ENCODE measurements at regions not wholly inside any gene's neighbourhood (a gene's known extent, or its start where the extent isn't known, plus 50 kb on each side); places are given as distances from the start of the nearest gene placed in this dataset.
A peak's percentile ranks its signal among the peaks of the same experiment; 100 is the strongest.

GRCh38 chr12:84807249-84807648 lies 105.3 kb downstream of the SLC6A15 start:
- Mint-ChIP-seq H3K9me3 (no peaks in the 10 kb centered on the region), H3K27ac (no peak overlapping the region), H3K4me3 (no peak overlapping the region), H3K4me1 (no peaks in the 10 kb centered on the region), H3K27me3 (no peaks in the 10 kb centered on the region), H3K36me3 (no peaks in the 10 kb centered on the region)
- no peak for DNase-seq
- no peak for ATAC-seq (replicated peaks)

- no peak for ATAC-seq (replicated peaks)
- DNase-seq: no peak
- Mint-ChIP-seq H3K4me3 (no peak overlapping the region), H3K9me3 (no peaks in the 10 kb centered on the region), H3K27me3 (no peaks in the 10 kb centered on the region), H3K27ac (no peak overlapping the region), H3K36me3 (no peaks in the 10 kb centered on the region), H3K4me1 (no peaks in the 10 kb centered on the region)
Measured at GRCh38 chr12:84805474-84805858, 107.1 kb downstream of the SLC6A15 start.

GRCh38 chr12:84804691-84805473 lies 107.7 kb downstream of the SLC6A15 start:
- DNase-seq (no peak), ATAC-seq (replicated peaks) (no peak)
- Mint-ChIP-seq H3K27ac (no peak overlapping the region), H3K27me3 (no peaks in the 10 kb centered on the region), H3K36me3 (no peaks in the 10 kb centered on the region), H3K9me3 (no peaks in the 10 kb centered on the region), H3K4me1 (no peaks in the 10 kb centered on the region), H3K4me3 (no peak overlapping the region)

GRCh38 chr12:84803661-84804060 lies 108.9 kb downstream of the SLC6A15 start:
- ATAC-seq (replicated peaks): no peak
- Mint-ChIP-seq H3K27me3 (no peaks in the 10 kb centered on the region), H3K4me3 (no peak overlapping the region), H3K4me1 (no peaks in the 10 kb centered on the region), H3K36me3 (no peaks in the 10 kb centered on the region), H3K27ac (no peak overlapping the region), H3K9me3 (no peaks in the 10 kb centered on the region)
- DNase-seq: no peak

- no peaks in the 10 kb centered on the region for H3K4me1 Mint-ChIP-seq
- ATAC-seq (replicated peaks) (no peak), DNase-seq (no peak)
- H3K9me3 Mint-ChIP-seq: no peaks in the 10 kb centered on the region
- no peaks in the 10 kb centered on the region for H3K27me3 Mint-ChIP-seq
- H3K27ac Mint-ChIP-seq: no peak overlapping the region
- no peaks in the 10 kb centered on the region for H3K36me3 Mint-ChIP-seq
- H3K4me3 Mint-ChIP-seq: no peak overlapping the region
Measured at GRCh38 chr12:84802161-84802560, 110.4 kb downstream of the SLC6A15 start.

GRCh38 chr12:84793558-84794367 lies 118.8 kb downstream of the SLC6A15 start:
- Mint-ChIP-seq H3K36me3 (no peaks in the 10 kb centered on the region), H3K9me3 (no peaks in the 10 kb centered on the region), H3K27ac (peak overlapping the region; percentile 53), H3K27me3 (no peaks in the 10 kb centered on the region), H3K4me3 (no peak overlapping the region), H3K4me1 (no peaks in the 10 kb centered on the region)
- ATAC-seq (replicated peaks) (no peak), DNase-seq (no peak)

- Mint-ChIP-seq H3K36me3 (no peaks in the 10 kb centered on the region), H3K9me3 (no peaks in the 10 kb centered on the region), H3K27ac (no peak overlapping the region), H3K4me3 (no peak overlapping the region), H3K27me3 (no peaks in the 10 kb centered on the region), H3K4me1 (no peaks in the 10 kb centered on the region)
- ATAC-seq (replicated peaks) (no peak), DNase-seq (no peak)
Measured at GRCh38 chr12:84791444-84791843, 121.2 kb downstream of the SLC6A15 start.

- no peaks in the 10 kb centered on the region for H3K4me1 Mint-ChIP-seq
- H3K27me3 Mint-ChIP-seq: no peaks in the 10 kb centered on the region
- DNase-seq (no peak), ATAC-seq (replicated peaks) (no peak)
- H3K36me3 Mint-ChIP-seq: no peaks in the 10 kb centered on the region
- no peaks in the 10 kb centered on the region for H3K9me3 Mint-ChIP-seq
- H3K4me3 Mint-ChIP-seq: no peak overlapping the region
- H3K27ac Mint-ChIP-seq: no peak overlapping the region
Measured at GRCh38 chr12:84789184-84789583, 123.4 kb downstream of the SLC6A15 start.

GRCh38 chr12:84787253-84787652 lies 125.3 kb downstream of the SLC6A15 start:
- Mint-ChIP-seq H3K36me3 (no peaks in the 10 kb centered on the region), H3K9me3 (no peaks in the 10 kb centered on the region), H3K4me3 (no peak overlapping the region), H3K27me3 (no peaks in the 10 kb centered on the region), H3K4me1 (no peaks in the 10 kb centered on the region), H3K27ac (no peak overlapping the region)
- no peak for DNase-seq
- ATAC-seq (replicated peaks): no peak

- Mint-ChIP-seq H3K9me3 (no peaks in the 10 kb centered on the region), H3K27ac (no peak overlapping the region), H3K27me3 (no peaks in the 10 kb centered on the region), H3K4me1 (no peaks in the 10 kb centered on the region), H3K36me3 (no peaks in the 10 kb centered on the region), H3K4me3 (no peak overlapping the region)
- no peak for DNase-seq
- no peak for ATAC-seq (replicated peaks)
Measured at GRCh38 chr12:84786622-84787021, 126.0 kb downstream of the SLC6A15 start.

GRCh38 chr12:84785951-84786350 lies 126.6 kb downstream of the SLC6A15 start:
- DNase-seq: no peak
- no peak overlapping the region for H3K4me3 Mint-ChIP-seq
- no peak for ATAC-seq (replicated peaks)

GRCh38 chr12:84785281-84785680 lies 127.3 kb downstream of the SLC6A15 start:
- no peaks in the 10 kb centered on the region for H3K4me1 Mint-ChIP-seq
- H3K27ac Mint-ChIP-seq: no peak overlapping the region
- no peak overlapping the region for H3K4me3 Mint-ChIP-seq
- ATAC-seq (replicated peaks): no peak
- H3K27me3 Mint-ChIP-seq: no peaks in the 10 kb centered on the region
- H3K9me3 Mint-ChIP-seq: no peaks in the 10 kb centered on the region
- DNase-seq: no peak
- H3K36me3 Mint-ChIP-seq: no peaks in the 10 kb centered on the region

More at GRCh38 chr12:84785951-84786350, 126.6 kb downstream of the SLC6A15 start:
- H3K27ac Mint-ChIP-seq: no peak overlapping the region
- no peaks in the 10 kb centered on the region for H3K27me3 Mint-ChIP-seq
- H3K36me3 Mint-ChIP-seq: no peaks in the 10 kb centered on the region
- no peaks in the 10 kb centered on the region for H3K9me3 Mint-ChIP-seq
- no peaks in the 10 kb centered on the region for H3K4me1 Mint-ChIP-seq

GRCh38 chr12:84779169-84779568 lies 133.4 kb downstream of the SLC6A15 start:
- no peak overlapping the region for H3K4me3 Mint-ChIP-seq
- no peak overlapping the region for H3K27ac Mint-ChIP-seq
- H3K36me3 Mint-ChIP-seq: no peaks in the 10 kb centered on the region
- no peaks in the 10 kb centered on the region for H3K4me1 Mint-ChIP-seq
- H3K27me3 Mint-ChIP-seq: no peaks in the 10 kb centered on the region
- H3K9me3 Mint-ChIP-seq: no peaks in the 10 kb centered on the region
- DNase-seq (no peak), ATAC-seq (replicated peaks) (no peak)

GRCh38 chr12:84772281-84772680 lies 140.3 kb downstream of the SLC6A15 start:
- Mint-ChIP-seq H3K27me3 (no peaks in the 10 kb centered on the region), H3K9me3 (peaks cover 0 to 2% of the 10 kb centered on the region in 2 donors), H3K4me3 (no peak overlapping the region), H3K27ac (no peak overlapping the region), H3K36me3 (no peaks in the 10 kb centered on the region), H3K4me1 (no peaks in the 10 kb centered on the region)
- no peak for ATAC-seq (replicated peaks)
- DNase-seq: no peak

GRCh38 chr12:84767079-84767478 lies 145.5 kb downstream of the SLC6A15 start:
- no peaks in the 10 kb centered on the region for H3K9me3 Mint-ChIP-seq
- H3K36me3 Mint-ChIP-seq: no peaks in the 10 kb centered on the region
- ATAC-seq (replicated peaks) (no peak), DNase-seq (no peak)
- no peak overlapping the region for H3K27ac Mint-ChIP-seq
- no peak overlapping the region for H3K4me3 Mint-ChIP-seq
- no peaks in the 10 kb centered on the region for H3K27me3 Mint-ChIP-seq
- H3K4me1 Mint-ChIP-seq: no peaks in the 10 kb centered on the region
